ENCODE measurements at regions not wholly inside any gene's neighbourhood (a gene's known extent, or its start where the extent isn't known, plus 50 kb on each side); places are given as distances from the start of the nearest gene placed in this dataset.

- no peak overlapping the region for H3K4me3 ChIP-seq
- no peak for TF ChIP-seq EZH2 (IDR thresholded peaks at IDR 0.05; ENCODE audit: borderline replicate concordance)
- no peak for TF ChIP-seq EZH2phosphoT487 (IDR thresholded peaks at IDR 0.05; ENCODE audit: low read depth, severe bottlenecking, unreplicated experiment)
- TF ChIP-seq, protein P1, sequence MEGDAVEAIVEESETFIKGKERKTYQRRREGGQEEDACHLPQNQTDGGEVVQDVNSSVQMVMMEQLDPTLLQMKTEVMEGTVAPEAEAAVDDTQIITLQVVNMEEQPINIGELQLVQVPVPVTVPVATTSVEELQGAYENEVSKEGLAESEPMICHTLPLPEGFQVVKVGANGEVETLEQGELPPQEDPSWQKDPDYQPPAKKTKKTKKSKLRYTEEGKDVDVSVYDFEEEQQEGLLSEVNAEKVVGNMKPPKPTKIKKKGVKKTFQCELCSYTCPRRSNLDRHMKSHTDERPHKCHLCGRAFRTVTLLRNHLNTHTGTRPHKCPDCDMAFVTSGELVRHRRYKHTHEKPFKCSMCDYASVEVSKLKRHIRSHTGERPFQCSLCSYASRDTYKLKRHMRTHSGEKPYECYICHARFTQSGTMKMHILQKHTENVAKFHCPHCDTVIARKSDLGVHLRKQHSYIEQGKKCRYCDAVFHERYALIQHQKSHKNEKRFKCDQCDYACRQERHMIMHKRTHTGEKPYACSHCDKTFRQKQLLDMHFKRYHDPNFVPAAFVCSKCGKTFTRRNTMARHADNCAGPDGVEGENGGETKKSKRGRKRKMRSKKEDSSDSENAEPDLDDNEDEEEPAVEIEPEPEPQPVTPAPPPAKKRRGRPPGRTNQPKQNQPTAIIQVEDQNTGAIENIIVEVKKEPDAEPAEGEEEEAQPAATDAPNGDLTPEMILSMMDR (IDR thresholded peaks at IDR 0.05; ENCODE audit: poor library complexity): no peak
- H3K9me3 ChIP-seq (ENCODE audit: low read depth): peaks cover 10% of the 10 kb centered on the region
- H3K36me3 ChIP-seq (replicated peaks; ENCODE audit: insufficient read depth, low read depth): no peaks in the 10 kb centered on the region
- H4K20me1 ChIP-seq (ENCODE audit: insufficient read depth, poor library complexity, severe bottlenecking): no peaks in the 10 kb centered on the region
- no peak overlapping the region for H2AFZ ChIP-seq
- no peaks in the 10 kb centered on the region for H3K9me2 ChIP-seq (replicated peaks; ENCODE audit: insufficient read depth)
- DNase-seq (ENCODE audit: low spot score): no peak
- no peaks in the 10 kb centered on the region for H3K27me3 ChIP-seq
- H3K79me2 ChIP-seq: no peaks in the 10 kb centered on the region
- no peak overlapping the region for H3K4me2 ChIP-seq
- 42% methylated on average over 3 of the region's 3 CpGs for WGBS (ENCODE audit: low lambda C conversion rate, missing lambda C conversion rate)
- no peaks in the 10 kb centered on the region for H3K4me1 ChIP-seq (ENCODE audit: insufficient read depth)
- H3K27ac ChIP-seq: no peak overlapping the region
Observed at GRCh38 chr1:59159557-59160203, 137.2 kb upstream of the FGGY start.

DNA sequence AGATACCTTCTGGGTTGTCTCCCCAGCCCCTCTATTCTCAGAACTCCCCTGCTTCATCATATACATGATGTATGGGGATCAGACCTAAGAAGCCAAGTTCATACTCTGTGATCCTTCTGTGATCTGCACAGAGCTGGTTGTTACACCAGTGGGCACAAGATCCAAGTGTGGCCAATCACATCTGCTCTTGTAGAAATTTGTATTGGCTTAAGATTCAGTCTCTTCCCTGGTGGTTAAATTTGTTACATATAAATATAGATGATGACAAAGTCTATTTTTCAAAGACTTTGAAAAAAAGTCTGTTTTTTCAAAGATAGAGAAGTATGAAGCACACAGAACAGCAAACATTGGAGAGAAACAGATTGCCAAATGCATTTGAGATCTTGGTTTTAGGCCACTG, 135.8 kb upstream of the FGGY start:
- TF ChIP-seq, protein P1 (IDR thresholded peaks at IDR 0.05; ENCODE audit: poor library complexity): no peak
- TF ChIP-seq EZH2 (IDR thresholded peaks at IDR 0.05; ENCODE audit: borderline replicate concordance) (no peak), EZH2phosphoT487 (IDR thresholded peaks at IDR 0.05; ENCODE audit: low read depth, severe bottlenecking, unreplicated experiment) (no peak)
- no peaks in the 10 kb centered on the region for H3K9me2 ChIP-seq (replicated peaks; ENCODE audit: insufficient read depth)

DNA sequence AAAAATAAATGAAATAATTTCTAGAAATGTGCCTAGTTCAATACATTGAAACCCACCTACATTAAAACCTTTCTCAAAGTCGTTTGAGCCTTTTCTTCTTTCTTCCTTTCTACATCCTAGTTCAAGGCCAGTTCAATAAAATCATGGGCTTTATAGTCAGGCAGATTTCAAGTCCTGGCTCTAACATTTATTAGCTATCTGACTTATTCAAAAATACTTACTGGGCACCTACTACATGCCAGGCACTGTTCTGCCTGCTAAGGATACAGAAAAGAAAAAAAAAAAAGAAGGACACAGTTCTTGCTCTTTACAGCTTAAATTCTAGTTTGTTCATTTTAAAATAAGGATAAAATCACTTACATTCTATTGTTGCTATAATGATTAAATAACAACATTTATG, 134.2 kb upstream of the FGGY start:
- no peak overlapping the region for H3K27ac ChIP-seq
- H3K36me3 ChIP-seq (replicated peaks; ENCODE audit: insufficient read depth, low read depth): no peaks in the 10 kb centered on the region
- no peak for DNase-seq (ENCODE audit: low spot score)
- no peak overlapping the region for H3K4me3 ChIP-seq
- H3K9me2 ChIP-seq (replicated peaks; ENCODE audit: insufficient read depth): no peaks in the 10 kb centered on the region
- H4K20me1 ChIP-seq (ENCODE audit: insufficient read depth, poor library complexity, severe bottlenecking): no peaks in the 10 kb centered on the region
- TF ChIP-seq, protein P1 (IDR thresholded peaks at IDR 0.05; ENCODE audit: poor library complexity): no peak
- TF ChIP-seq EZH2phosphoT487 (IDR thresholded peaks at IDR 0.05; ENCODE audit: low read depth, severe bottlenecking, unreplicated experiment) (no peak), EZH2 (IDR thresholded peaks at IDR 0.05; ENCODE audit: borderline replicate concordance) (no peak)
- no peak overlapping the region for H2AFZ ChIP-seq
- no peaks in the 10 kb centered on the region for H3K79me2 ChIP-seq
- H3K27me3 ChIP-seq: no peaks in the 10 kb centered on the region
- peaks cover 10% of the 10 kb centered on the region for H3K9me3 ChIP-seq (ENCODE audit: low read depth)
- H3K4me1 ChIP-seq (ENCODE audit: insufficient read depth): no peaks in the 10 kb centered on the region
- WGBS (ENCODE audit: low lambda C conversion rate, missing lambda C conversion rate): 77% methylated on average over 1 of the region's 1 CpG
- no peak overlapping the region for H3K4me2 ChIP-seq

More for the DNA sequence above, 135.8 kb upstream of the FGGY start:
- Histone ChIP-seq H3K36me3 (replicated peaks; ENCODE audit: insufficient read depth, low read depth) (no peaks in the 10 kb centered on the region), H2AFZ (no peak overlapping the region), H3K4me2 (no peak overlapping the region), H3K27me3 (no peaks in the 10 kb centered on the region), H4K20me1 (ENCODE audit: insufficient read depth, poor library complexity, severe bottlenecking) (no peaks in the 10 kb centered on the region), H3K9me3 (ENCODE audit: low read depth) (peaks cover 10% of the 10 kb centered on the region), H3K79me2 (no peaks in the 10 kb centered on the region), H3K4me3 (no peak overlapping the region), H3K4me1 (ENCODE audit: insufficient read depth) (no peaks in the 10 kb centered on the region), H3K27ac (no peak overlapping the region)
- no peak for DNase-seq (ENCODE audit: low spot score)

Data from hepatocyte (in vitro differentiated cells).